Loucy (cell line): ENCODE measurements at regions not wholly inside any gene's neighbourhood (a gene's known extent, or its start where the extent isn't known, plus 50 kb on each side); places are given as distances from the start of the nearest gene placed in this dataset.

Source experiments
- EZH2phosphoT487 ChIP-seq: fragments of 200-600 bp; IDR thresholded peaks from 2 replicates; pipeline ENCODE4 v1.6.1; 2018; ENCODE audit warnings: antibody characterized with exemption, mild to moderate bottlenecking, moderate library complexity, borderline replicate concordance
- TF ChIP-seq, protein P1 (sequence below): fragments of 200-600 bp; sonication (generic); conservative IDR thresholded peaks from 2 replicates; pipeline ENCODE4 v1.5.1; 2014; ENCODE audit warnings: mild to moderate bottlenecking, antibody characterized with exemption, low read length

DNA sequence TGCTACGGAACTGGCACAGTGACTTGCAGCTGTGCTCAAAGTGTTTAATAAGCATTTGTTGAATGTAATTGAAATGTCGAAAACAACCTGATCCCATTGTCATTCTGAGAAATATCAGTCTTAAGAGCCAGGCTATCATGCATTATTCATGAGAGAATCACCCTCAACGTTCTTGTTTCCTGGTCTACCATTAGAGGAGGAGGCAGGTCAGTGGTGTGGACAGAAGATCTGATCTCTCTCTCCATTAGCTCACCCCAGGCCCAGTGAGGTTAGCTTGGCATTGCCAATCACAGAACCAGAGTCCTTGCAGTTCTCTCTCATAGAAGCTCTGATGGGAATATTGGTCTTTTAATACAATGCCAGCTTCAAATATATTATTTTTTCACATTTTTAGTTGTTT, 121.1 kb upstream of the SPON1 start:
- TF ChIP-seq, protein P1, sequence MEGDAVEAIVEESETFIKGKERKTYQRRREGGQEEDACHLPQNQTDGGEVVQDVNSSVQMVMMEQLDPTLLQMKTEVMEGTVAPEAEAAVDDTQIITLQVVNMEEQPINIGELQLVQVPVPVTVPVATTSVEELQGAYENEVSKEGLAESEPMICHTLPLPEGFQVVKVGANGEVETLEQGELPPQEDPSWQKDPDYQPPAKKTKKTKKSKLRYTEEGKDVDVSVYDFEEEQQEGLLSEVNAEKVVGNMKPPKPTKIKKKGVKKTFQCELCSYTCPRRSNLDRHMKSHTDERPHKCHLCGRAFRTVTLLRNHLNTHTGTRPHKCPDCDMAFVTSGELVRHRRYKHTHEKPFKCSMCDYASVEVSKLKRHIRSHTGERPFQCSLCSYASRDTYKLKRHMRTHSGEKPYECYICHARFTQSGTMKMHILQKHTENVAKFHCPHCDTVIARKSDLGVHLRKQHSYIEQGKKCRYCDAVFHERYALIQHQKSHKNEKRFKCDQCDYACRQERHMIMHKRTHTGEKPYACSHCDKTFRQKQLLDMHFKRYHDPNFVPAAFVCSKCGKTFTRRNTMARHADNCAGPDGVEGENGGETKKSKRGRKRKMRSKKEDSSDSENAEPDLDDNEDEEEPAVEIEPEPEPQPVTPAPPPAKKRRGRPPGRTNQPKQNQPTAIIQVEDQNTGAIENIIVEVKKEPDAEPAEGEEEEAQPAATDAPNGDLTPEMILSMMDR = no peak
- no peak for TF ChIP-seq EZH2phosphoT487
